ENCODE measurements at regions not wholly inside any gene's neighbourhood (a gene's known extent, or its start where the extent isn't known, plus 50 kb on each side); places are given as distances from the start of the nearest gene placed in this dataset.
"Not testable (repeated sequence)": the region's sequence is repeated elsewhere in the genome, so short reads cannot be mapped to it uniquely, and the experiment has no call there.

DNA sequence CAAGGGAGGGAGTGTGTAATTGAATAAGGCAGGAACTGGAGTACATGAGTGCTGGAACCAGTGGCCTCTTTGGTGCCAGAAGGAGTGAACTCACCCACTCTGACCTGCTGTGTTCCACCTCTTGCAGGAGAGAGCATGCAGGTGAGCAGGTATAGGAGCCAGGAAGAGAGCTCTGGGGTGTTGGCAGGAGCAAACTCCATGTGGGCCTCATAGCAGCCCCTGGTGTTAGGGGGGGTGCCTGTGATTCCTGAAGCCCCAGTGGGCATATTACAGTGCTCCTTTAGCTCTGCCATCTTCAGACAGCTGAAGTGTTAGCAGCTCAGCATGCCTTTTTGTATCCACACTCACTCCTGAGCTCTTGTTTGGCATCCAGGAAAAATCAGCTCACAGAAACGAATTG lies 549.4 kb upstream of the TPTE start:
- not testable (repeated sequence) for TF ChIP-seq POLR2A (IDR thresholded peaks at IDR 0.05)
- TF ChIP-seq, protein P1, sequence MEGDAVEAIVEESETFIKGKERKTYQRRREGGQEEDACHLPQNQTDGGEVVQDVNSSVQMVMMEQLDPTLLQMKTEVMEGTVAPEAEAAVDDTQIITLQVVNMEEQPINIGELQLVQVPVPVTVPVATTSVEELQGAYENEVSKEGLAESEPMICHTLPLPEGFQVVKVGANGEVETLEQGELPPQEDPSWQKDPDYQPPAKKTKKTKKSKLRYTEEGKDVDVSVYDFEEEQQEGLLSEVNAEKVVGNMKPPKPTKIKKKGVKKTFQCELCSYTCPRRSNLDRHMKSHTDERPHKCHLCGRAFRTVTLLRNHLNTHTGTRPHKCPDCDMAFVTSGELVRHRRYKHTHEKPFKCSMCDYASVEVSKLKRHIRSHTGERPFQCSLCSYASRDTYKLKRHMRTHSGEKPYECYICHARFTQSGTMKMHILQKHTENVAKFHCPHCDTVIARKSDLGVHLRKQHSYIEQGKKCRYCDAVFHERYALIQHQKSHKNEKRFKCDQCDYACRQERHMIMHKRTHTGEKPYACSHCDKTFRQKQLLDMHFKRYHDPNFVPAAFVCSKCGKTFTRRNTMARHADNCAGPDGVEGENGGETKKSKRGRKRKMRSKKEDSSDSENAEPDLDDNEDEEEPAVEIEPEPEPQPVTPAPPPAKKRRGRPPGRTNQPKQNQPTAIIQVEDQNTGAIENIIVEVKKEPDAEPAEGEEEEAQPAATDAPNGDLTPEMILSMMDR (IDR thresholded peaks at IDR 0.05) = not testable (repeated sequence)
